GM21367 (cell line): ENCODE measurements at regions not wholly inside any gene's neighbourhood (a gene's known extent, or its start where the extent isn't known, plus 50 kb on each side); places are given as distances from the start of the nearest gene placed in this dataset.

Experiments used
- ATAC-seq: cut with Tn5 transposase; IDR thresholded peaks from one replicate; pipeline ENCODE4 v1.9.1; 2021; ENCODE audit not compliant: unreplicated experiment

DNA sequence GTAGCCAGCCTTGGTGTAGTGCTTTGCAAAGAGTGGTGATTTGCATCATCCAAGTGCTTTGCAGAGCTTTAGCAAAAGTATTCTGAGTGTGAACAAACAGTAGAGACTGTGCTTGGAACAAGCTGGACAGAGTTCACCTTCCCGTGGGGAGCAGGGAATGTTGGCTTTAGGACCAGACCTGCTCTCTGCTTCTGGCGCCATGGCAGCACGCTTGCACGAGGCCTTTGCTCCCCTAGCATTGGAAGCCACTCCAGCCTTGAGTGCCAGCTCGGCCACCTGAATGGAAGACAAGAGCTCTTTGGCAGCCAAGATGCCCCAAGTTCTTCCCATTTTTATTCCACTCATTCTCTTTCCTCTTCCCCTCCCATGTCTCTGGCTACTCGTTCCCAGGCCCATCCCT, 250.8 kb upstream of the OSR1 start:
- no peak for ATAC-seq

DNA sequence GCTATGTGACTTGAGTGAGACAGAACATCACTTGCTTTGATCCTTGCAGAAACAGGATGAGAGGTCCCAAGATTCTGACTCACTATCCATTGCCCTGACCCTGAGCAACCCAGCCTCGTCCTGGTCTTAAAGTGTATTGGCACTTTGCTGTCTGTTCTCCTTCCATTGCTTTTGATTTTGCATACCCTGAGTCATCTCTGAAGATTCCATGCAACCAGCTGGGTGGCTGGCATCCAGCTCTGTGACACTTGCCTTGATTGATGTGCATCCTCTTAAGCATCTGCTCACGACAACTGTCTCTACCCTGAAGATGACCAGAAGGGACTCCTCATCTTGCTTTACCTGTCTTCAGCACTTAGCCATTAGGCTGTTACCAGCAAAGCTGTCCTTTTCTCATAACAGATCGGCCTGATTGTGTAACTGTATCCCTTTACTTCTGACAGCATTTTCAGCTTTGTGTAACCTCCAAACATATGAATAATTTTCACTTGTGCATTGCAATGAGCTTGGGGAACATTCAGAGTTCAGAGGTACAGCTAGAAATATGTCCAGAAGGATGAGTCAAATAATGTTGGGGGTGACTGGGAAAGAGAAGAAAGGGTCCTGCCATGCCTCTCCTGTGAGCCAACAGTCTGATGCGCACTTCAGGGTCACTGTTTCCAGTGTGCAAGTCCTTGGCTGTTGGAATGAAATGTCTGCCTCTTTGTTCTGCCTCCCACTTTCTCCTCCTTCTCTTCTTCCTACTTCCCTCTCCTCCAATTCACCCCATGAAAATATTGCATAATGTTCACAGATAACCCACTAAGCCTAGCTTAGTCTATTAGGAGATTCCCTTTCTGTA, 249.7 kb upstream of the OSR1 start:
- no peak for ATAC-seq

DNA sequence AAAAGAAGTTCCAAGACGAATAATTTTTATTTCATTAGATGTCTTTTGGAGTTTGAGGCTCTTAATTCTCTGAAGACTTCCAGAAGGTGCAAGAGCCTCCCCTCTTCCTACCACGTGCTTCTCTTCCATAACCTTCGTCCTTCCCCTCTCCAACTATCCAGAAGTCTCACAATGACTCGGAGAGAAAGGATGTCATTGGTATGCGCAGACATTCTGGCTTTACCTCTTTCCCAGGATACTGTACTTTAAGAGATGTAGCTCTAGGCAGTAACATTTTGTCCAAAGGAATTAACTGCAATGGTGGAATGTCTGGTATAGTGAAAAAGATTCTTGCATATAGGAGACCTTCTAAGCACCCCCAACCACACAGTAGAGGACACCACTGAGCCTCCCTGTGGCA, 249.0 kb upstream of the OSR1 start:
- ATAC-seq, result no peak

DNA sequence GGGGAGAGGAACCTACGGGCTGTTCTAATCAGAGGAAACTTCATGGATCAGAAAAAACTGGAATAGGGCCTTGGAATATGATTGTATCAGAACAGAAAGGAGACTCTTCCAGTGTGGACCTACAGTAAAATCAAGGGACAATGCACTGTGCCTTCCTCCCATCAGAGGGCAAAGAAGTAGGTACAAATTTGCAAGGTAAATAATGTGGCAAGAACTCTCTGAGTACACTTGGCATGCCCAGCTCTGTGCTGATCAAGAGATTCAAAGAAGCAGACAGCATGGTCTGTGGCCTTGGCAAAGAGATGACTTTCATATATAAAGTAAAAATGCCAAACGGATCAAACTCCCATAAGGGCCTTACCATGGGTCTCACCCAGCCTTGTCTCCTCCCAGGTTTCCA, 242.6 kb upstream of the OSR1 start:
- ATAC-seq, result no peak

DNA sequence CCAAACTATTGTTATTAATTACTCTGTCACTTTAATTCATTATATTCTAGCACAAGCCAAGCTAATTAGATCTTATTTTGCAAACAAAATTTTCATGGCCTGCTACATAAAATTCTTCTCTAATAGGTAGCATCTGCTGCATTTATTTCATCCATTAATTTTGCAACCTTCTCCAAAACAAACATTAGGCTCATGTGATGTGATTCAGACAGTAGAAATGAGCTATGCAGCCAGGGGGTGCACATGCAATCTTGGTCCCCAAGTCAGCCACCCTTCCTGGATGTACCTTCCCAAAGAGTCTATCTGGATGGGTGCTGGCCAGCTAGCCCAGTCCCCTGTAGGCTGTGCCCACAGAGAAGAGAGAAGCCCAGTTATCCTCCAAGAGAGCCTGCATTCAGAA, 242.1 kb upstream of the OSR1 start:
- ATAC-seq, result no peak

DNA sequence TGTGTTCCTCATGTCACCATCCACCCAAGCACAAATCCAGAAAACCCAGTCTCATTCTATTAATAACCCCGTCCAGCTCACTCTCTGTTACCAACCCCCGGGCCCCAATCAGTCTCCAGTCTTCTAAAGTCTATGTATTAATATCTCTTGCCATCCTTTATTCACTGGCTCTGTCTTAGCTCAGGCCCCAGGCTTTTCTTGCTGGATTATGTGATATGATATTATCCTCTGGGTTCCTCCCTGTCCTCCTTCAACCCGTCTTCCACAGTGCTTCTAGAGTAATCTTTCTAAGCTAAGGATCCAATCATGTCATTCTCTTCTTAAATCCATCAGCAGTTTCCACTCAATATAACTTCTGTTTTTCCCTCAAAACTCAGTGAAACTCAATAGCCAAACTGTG, 240.5 kb upstream of the OSR1 start:
- ATAC-seq, result no peak

DNA sequence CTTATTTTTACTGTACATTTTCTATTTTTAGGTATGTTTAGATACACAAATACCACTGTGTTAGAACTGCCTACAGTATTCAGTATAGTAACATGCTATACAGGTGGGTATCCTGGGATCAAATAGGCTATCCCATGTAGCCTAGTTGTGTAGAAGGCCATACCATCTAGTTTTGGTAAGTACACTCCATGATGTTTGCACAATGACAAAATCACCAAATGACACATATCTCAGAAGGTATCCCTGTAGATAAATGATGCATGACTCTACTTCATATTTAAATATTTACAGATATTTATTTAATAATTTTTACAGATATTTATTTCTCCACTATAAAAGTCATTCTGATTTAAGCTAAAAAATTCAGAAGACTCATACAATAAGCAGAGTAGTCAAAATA, 233.8 kb upstream of the OSR1 start:
- ATAC-seq, result no peak

DNA sequence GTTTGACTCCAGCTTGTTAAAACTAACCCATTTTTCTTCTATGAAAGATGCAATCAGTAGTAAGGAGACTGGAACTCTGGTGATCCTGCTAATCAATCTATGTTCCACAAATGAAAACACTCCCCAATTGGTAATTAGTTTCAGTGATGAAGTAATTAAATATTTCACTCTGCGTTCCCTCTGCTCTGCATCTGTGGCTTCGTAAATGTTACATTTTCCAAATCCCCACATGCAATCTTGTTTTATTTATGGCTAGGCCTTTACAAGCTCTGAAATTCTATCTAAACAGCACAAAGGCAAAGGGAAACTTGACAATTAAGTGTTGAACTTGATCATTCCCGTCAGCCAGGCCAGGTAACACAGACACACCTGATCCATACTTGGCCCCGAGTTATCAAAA, 231.4 kb upstream of the OSR1 start:
- no peak for ATAC-seq

DNA sequence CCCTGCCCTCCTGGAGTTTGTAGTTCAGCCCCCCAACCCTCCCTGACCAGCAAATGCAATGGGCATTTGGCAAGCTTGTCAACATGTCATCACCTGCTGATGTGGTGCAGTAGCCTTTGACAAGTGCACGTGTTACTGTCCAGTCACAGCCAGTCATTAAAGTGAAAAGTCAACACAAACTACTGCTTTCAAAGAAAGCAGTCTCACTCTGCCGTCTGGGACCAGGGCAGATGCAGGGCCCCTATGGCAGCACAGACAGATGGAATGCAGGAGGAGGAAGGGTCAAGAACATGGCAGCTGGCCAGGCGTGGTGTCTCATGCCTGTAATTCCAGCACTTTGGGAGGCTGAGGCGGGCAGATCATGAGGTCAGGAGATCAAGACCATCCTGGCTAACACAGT, 222.4 kb upstream of the OSR1 start:
- ATAC-seq, result no peak

DNA sequence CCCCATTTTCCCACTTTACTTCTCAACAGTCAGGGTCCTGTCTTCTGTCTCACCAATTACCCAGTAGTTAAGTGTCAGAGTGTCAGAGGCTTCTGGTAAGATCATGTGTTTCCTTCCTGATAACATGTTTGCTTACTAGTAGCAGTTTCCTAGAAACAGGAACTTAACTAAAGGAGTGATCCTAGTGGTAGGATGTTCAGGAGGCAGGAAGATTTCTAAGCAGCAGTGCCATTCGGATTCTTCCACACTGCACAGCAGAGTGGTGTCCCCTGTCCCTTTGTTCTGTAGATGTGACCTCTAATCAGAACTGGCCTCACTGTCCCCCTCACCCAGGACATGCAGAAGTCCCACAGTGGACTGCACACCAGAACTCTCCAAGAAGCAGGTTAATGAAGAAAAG, 221.8 kb upstream of the OSR1 start:
- ATAC-seq, result no peak

DNA sequence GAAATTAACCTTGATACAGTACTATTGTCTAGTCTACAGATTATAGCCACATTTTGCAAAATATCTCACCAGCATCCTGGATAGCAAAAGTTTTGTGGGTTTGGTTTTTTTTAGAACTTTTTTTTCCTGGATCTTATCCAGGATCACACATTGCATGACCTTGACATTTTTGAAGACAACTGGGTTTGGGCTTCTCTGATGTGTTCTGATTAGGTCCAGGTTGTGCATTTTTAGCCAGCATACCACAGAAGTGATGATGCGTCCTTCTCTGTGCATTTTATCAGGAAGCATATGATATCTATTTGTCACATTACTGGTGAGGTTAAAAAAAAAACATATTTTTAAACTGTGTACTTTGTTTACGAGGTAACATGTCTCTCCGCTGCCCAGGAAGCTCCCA, 221.0 kb upstream of the OSR1 start:
- no peak for ATAC-seq

DNA sequence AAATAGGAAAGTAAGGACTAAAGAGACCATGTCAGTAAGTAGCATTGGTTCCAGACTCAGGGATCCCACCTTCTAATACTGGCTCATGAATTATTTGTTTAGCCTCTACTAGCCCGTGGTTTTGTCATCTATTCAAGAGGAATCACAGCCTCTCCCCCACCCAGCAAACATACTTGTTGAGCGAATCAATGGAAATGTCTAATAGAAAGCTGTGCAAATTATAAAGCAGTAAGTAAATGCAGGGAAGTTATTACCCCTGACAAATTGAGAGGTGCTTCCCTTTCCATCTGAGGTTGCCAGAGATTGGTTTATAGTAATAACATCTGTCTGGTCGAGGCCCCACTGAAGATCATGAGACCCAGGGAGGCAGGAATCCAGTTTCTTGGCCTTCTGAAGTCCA, 219.3 kb upstream of the OSR1 start:
- no peak for ATAC-seq

DNA sequence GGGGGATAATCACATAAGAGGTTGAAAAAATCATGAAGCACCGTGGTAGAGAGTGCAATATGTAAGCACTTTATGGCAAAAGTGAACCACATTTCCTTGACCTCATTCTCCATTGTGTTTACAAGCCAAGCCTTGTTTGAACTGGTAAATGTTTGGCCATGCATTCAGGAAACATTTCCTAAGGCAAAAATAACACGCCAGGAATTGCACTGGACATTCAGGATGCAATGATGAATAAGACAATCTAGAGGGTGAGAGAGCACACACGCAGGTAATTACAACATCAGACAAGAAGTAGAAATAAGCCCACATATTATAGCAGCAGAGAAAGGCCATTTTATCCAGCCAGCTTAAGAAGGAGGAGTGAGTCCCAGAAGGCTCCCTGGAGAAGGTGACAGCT, 218.0 kb upstream of the OSR1 start:
- ATAC-seq, result no peak

DNA sequence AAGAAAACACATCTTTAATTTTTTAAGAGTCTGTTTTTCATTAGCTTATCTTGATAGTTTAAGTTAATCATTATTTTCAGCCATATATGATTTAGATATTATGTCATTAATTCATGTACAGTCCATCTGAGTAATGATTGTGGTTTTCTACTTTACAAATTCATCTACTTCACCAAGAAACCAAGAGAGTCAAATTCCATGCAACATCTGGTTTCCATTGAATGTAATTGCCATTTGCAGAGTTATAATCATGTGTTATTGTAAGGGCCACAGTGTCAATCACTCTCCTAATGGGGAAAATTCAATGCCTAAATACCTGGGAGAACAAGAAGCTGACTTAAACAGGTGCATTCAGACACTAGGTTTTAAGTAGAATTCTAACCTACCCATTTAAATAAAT, 217.2 kb upstream of the OSR1 start:
- no peak for ATAC-seq

DNA sequence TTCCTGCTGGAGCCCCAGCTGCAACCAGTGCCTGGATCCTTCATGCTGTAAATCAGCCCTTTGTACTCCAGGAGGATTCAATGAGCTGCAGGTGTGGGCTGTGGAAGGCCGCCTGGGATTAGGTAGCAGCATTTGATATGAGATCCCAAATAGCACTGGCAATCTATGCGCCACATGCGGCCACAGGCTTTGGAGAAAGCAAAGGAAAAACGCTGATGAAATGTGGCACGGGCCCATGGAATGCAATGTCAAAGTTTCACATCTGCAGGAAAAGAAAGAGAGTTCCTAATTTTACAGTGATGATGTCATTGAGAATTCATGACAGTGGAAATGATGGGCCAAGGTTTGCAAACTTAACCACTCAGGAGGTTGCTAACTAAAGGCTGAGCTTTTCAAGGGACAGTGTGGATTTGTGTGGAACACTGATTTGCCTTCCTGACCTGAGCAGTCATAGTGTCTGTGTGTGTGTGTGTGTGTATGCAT, 216.4 kb upstream of the OSR1 start:
- no peak for ATAC-seq

DNA sequence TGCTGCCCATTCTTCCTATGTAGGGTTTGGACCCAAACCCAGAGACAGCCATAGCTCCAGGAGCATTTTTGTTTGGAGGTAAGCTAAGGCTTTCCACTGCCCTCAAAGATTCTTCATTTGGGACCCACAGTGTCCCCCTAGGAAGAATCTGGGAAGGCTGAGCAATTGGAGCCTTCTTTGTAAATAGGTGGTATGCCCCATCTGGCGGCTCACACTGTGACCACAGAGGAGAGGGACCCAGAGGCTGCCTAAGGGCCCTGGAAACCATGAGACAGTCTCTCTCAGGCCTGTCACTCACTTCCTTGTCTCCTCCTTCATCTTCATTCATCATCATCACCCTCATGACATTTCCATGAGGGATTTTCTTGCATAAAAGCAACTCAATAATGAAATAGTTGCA, 215.4 kb upstream of the OSR1 start:
- no peak for ATAC-seq

DNA sequence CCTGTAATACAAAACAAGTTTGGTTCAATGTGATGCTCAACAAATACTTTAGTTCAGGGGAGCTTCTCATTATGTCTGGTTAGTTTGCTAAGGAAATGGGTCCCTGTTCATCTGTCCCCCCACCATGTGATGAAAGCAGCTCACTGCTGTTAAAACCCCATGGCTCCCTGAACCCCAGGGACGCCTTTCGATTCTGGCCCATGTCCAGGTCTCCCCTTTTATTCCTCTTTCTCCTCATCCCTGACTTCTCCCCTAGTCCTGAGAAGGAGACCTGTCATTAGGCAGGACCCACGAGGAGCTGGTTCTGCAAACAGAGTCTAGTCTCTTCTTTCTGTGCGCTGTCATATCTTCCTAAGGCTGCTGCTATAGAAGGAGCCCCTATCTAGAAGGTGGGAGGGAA, 213.3 kb upstream of the OSR1 start:
- ATAC-seq, result no peak

DNA sequence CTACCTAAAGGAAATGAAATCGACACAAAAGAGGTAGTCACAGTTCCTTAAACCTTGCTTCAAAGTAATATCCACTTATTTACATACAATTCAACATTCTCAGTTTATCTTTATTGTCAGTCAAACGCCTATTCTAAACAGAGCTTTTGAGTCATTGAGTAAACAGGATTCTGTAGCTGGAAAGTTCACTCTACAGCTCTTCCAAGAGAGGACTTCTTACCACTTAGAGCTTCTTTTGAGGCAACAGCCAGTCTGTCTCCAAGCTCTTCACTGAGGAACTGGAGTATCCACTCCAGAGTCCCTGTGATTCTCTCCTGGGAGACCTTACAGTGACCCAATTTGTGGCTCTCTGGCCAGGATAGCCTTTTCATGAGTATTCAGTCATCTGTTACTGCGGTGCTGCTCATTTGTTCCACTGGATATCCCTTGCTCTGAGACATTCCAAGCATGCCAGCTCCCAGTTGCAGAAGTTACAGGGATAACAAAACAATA, 210.9 kb upstream of the OSR1 start:
- ATAC-seq, result no peak

DNA sequence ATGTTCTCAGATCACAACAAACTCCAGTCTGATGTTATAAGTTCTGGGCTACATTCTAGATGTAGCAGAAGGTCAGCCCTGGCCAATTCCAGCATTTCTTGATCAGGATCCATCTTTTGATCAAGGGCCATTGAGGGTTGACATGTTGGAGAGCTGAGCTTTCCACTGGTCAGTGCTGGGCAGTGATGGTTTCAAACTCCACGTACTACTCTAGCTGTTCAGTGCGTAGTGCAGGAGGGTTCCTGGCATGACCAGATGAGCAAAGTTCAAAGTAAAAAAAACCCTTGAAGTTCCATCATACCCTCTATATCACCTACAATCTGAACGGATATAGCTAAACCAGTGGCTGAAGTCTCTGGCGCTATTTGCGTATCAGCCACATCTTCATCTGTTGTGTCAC, 210.4 kb upstream of the OSR1 start:
- ATAC-seq, result no peak

DNA sequence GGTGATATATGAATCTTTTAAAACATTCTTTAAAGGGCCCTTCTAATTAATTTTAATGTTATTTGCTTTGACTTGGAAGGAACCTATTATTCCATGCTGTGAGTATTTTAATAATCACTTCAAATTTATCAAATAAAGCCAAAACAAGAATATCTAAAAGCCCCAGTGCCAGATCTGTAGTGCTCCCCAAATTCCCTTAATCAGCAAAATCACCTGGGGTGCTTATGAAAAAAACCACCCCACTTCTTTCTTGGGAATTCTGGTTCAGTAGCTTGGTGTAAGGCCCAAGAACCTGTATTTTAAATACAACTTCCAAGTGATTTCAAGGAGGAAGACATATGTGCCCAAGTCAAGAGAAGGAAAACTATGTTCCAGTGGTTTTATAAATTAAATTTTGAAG, 202.4 kb upstream of the OSR1 start:
- no peak for ATAC-seq

DNA sequence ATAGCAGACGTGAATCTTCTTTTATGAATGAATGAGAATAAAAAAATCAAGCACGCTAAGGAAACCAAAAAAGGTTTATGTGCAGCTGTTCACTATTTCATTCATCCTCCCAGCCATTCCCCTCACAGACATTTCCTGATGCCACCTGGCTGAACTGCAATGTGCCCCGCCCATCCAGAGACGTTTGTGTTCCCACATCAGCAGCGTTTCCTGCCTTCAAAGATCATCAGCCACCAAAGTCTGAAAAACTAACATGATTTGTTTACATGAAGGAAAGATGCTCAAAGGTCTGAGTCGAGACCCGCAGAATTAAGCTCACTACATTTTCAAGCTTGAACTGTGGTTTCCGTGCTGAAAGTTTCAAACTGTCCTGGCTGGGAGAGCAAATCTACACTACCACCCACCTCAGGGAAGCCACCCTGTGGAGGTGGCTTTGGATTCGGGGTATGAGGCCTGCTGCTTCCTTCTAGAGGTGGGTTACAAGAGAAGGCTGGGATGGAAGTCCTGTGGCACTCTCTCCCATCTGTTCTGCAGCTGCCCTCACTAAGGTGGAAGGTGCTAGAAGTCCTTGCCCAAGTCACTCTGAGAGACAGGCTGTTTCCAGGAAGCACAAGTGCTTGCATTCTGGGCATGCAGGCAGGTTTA, 201.3 kb upstream of the OSR1 start:
- ATAC-seq, result no peak

DNA sequence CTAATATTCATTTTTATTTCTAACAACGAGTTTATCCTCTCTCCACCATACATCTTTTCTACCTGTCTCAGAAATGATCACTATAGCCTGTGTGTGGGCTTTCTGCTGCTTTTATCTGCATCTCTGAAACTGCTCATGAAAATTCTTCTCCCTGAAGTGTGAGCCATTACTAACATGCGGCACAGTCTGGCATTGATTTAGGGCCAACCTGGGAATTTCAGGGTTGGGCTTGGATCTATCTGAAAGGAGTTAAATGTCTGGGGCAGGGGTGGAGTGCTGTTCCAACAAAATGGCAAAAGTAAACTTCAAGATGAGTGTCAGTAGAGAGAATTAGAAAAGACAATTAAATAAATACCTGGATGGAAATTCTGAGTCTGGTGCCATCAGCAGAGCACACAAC, 198.2 kb upstream of the OSR1 start:
- no peak for ATAC-seq

DNA sequence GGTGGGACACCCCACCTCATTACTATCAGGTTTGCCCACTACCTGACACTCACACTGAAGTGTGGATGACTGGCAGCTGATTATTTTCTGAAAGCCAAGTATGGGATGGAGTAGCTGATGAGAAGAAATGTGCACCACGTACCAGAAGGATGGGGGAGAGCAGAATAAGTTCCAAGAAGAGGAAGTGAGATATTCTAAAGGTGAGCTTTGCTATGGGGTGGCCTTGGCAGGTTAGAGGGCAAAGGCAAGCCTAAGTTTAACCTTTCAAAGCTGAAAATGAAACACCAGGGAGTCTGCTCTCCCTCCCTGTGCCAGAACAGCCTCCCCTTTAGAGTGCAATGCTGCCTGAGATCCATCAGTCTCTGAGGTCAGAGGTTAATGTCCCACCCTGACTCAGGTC, 196.1 kb upstream of the OSR1 start:
- ATAC-seq, result peak; percentile 61
